ENCODE measurements at regions not wholly inside any gene's neighbourhood (a gene's known extent, or its start where the extent isn't known, plus 50 kb on each side); places are given as distances from the start of the nearest gene placed in this dataset.
"Not testable (repeated sequence)": the region's sequence is repeated elsewhere in the genome, so short reads cannot be mapped to it uniquely, and the experiment has no call there.

GRCh38 chr5:125052584-125052983 is 306.1 kb upstream of the ZNF608 start:
- no peak for DNase-seq

- DNase-seq, result no peak
Observed at GRCh38 chr5:125053179-125053578, 306.7 kb upstream of the ZNF608 start.

- DNase-seq, result no peak
Observed at GRCh38 chr5:125054146-125054545, 307.7 kb upstream of the ZNF608 start.

DNA sequence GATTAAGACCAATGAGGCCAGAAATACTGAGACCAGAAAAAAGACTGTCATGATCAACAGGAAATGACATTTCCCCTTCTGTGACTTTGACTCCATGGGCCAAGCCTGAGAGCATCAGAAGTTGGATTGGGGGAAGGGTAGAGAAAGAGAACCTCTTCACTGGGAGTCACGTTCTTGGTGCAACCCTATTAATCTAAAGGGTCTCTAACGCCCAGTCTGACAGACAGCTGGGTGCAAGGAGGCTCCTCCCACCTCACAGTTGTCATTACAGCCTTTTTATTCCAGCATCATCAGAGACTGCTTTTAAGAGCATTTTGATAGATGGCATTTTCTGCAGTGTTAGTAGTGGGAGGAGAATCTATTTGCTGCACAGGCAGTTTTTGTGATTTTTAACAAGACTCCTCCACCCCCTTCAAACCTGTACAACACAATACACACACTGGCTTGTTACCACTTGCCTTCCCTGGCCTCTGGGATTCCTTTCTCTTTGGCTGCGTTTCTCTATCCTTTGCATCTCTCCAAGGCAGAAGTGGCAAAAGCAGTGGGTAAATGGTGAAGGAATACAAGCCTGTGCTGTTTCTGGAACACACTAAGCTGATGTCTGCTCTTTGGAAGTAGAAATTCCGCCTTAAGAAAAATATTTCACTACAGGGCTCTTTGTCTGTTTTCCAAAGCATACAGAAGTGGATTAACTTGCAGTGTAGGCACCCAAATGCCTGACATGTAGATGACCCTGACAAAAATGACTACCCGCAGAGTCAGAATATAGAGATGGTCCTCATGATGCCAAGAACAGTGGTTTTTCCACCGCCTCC is 310.4 kb upstream of the ZNF608 start:
- DNase-seq, result no peak

DNA sequence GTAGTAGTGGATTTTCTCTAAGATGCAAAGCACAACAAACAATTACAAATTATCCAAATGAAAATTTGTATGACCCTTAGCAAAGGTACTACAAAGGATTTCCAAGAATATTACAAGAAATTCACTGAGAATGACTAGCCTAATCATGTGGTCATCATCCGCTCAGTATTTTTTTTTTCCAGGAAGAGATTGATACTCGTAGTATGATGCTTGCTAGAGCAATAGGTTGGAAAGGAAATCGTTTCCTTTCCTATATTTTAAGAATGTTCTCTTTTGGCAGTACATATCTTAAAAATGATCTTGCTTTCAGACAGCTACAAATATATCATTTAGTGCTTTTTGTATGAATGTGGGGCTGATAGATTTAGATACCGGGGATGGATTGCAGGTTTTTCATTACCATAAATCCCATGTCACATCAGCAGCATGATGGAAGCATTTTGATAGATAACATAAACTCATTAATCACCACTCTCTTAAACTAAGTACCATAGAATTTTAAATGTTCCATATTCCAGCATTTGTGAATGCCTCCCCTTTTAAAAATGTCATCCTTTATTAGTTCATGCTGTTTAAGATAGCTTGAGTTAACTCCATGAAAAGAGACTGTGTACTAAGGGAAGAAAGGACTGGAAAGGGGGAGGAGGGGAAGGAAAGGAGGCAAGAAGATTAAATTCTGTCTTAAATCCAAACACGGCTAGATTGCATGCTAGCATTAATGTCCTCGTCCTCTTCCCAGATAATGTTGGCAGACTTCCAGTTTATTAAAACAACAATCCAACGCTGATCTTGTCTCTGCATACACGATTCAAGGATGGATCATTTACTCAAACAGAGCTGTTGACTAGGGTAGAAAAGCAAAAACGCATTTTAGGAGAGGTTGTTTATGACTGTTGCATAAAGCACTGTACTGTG is 311.7 kb upstream of the ZNF608 start:
- no peak for DNase-seq

DNA sequence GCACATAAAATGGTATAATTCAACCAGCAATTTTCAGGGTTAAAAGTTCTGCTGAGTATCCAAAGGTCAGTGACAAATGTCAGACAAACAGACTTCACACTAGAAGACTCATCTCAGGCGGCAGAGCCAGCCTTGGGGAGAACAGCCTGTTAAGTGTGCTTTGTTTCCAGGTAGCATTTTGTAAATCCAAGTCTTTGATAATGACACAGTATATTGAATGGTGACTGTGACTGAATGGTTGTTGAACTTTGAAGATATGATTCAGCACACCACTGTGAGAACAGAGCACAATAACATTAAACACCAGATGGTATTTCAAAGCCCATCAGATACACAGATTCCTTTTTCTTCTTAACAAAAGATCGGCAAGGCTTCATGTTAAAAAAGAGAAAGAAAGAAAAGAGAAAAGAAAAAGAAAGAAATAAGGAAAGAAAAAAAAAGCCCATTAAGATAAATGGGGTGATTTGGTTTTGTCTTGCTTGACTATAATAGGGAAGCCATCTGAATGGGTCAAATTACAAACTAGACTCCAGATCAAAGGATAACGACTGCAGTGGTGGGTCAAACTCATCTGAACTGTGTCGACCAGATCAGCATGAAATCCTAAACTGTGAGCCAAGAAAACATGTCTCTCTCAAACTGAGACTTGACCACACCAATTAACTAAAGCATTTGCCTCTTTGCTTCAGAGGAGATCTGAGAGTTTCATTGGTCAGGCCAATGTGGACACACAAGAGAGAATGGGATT is 313.0 kb upstream of the ZNF608 start:
- DNase-seq, result no peak

GRCh38 chr5:125061726-125062125 is 315.3 kb upstream of the ZNF608 start:
- DNase-seq, result no peak

- no peak for DNase-seq
Observed at GRCh38 chr5:125064621-125065438, 318.4 kb upstream of the ZNF608 start.

DNA sequence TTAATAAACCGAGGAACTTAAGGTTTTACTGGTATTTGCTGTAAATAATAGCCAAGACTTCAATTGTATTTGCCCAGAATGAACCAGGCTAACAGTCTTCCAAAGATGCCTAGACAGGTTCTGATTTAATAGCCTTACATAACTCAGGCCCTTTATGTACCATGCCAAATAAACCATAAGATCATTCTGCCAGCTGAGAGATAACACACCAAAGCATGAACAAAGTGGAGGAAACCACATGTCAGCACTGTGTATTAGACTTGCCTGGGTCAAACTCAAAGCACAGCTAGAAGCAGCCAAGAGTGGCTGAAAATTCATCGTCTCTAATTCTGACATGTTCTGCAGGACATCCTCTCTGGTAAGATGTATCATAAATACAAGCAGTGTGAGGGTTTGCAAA is 319.3 kb upstream of the ZNF608 start:
- no peak for DNase-seq

DNA sequence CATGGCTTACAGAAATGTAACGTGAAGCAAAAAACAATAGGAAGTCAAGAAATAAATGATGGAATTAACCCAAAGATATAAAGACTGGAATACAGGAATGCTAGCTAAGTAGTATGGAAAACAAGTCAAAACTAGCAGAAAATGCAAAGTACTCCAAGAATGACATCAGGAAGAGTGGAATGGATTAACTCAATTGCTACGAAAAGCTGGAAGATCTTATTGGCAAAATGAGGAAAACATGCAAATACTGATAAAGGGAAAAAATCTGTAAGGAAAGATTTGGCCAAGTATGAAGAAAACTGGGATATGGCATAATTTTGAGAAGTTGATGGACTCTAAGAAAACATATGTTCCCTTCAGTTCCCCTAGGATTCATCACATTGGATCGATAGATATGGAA is 324.5 kb upstream of the ZNF608 start:
- no peak for DNase-seq

DNA sequence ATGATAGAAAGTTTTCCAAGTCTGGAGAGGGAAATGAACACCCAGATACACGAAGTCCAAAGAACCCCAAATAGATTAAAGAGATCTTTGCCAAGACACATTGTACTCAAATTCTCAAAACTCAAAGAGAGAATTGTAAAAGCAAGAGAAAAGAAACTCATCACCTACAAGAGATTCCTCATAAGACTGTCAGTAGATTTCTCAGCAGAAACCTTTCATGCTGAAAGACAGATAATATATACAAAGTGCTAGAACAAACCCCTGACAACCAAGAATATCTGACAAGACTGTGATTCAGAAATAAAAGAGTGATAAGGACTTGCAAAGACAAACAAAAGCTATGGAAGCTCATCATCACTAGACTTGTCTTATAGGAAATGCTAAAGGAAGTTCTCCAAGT is 326.7 kb upstream of the ZNF608 start:
- no peak for DNase-seq

GRCh38 chr5:125075567-125075966 is 329.1 kb upstream of the ZNF608 start:
- no peak for DNase-seq

DNA sequence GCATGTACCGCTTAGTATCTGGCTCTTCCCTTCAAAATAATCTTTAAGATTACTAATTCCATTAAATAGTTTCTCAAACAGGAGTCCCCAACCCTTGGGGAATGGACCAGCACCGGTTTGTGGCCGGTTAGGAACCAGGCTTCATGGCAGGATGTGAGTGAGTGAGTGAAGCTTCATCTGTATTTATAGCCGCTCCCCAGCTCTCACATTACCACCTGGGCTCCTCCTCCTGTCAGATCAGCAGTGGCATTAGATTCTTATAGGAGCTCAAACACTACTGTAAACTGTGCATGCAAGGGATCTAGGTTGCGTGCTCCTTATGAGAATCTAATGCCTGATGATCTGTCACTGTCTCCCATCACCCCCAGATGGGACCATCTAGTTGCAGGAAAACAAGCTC is 332.6 kb upstream of the ZNF608 start:
- DNase-seq, result not testable (repeated sequence)

GRCh38 chr5:125081101-125081500 is 334.7 kb upstream of the ZNF608 start:
- no peak for DNase-seq

DNA sequence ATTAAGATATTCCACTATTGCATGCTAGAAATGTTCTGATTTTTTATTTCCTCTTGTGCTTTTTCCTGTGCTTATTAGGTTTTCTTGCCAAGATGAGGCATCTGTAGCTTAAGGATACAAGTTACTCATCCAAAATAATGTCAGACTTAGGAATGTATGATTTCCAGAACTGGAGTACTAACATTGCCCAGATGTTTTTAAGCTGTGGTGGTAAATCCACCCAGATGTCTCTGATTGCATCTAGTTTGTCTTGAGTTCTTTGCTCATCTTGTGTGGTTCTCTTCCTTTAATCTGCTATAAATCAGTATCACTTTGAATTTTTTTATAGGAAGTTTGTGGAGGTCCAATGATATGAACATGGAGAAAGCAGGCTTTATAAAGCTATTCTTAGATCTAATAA is 337.5 kb upstream of the ZNF608 start:
- DNase-seq, result peak; percentile 29

DNA sequence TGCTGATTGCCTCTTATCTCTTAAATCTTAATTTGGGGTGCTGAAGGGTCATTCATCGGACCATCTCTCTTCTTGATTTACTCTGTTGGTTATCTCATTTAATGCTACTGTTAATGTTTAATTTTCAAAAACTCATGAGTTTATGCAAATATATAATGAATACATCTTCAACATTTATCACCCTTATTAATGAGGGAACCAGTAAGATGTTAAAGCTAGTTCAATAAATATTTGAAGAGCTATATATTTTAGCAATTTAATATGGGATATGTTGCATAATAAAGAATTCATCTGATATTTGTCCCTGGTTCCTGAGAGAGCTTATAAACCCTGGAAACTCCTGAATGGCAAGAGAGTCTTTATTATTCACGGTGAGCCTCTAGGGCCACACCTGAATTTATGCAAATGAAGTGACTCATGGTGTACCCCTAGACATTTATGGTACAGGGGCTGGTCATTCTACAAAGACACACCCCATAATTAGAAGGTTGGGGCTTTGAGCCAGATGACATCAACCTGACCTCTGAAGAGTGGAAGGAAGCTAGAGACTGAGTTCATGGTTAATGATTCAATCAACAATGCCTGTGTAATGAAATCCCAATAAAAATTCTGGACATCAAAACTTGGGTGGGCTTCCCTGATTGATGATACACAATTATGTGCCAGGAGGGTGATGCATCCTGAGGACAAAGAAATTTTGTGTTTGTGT is 339.5 kb upstream of the ZNF608 start:
- DNase-seq, result no peak

GRCh38 chr5:125088522-125089105 is 342.2 kb upstream of the ZNF608 start:
- DNase-seq, result no peak

DNA sequence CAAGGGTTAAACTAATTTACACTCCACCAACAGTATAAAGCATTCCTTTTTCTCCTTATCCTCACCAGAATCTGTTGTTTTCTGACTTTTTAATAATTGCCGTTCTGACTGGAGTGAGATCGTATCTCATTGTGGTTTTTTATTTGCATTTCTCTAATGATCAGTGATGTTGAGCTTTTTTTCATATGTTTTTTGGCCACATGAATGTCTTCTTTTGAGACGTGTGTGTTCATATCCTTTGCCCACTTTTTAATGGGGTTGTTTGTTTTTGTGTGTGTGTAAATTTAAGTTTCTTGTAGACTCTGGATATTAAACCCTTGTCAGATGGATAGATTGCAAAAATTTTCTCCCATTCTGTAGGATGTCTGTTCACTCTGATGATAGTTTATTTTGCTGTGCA is 345.7 kb upstream of the ZNF608 start:
- DNase-seq, result not testable (repeated sequence)

GRCh38 chr5:125093776-125094175 is 347.3 kb upstream of the ZNF608 start:
- DNase-seq, result peak; percentile 48

DNA sequence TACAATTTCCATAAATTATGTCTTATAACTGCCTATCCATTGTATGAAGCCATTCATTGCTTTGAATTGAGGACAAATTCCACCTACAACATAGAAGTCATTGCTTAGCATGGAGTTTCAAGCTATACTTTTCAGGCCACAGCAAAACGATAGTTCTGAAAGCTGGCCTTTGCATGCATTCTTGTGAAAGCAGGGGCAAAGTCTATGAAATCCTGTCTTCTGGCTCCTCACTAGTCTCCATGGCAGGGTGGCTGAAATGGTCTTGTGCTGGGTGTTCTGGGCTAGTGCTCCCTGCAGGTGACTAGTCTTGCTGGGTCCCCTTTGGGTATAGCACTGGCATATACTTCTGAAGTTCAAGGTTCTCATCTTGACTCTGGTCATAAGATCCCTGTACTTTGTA is 353.9 kb upstream of the ZNF608 start:
- no peak for DNase-seq

DNA sequence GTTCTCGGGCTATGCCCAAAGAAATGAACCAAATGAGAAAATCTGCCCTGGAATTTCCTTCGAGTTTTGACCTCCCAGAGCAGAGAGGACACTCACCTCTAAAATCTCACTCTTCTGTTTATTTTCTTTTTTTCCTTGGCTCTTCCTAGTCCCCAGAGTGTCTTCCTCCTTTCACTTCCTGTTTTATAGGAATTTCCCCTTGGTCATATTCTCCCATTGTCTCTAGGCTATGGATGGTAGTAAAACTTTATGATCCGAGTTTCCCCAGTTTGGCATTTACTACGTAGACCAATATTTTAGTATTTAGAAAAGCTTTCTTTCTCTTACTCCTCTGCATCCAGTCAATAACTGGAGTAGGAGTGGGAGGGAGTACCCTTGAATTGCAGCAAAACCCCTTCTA is 354.5 kb upstream of the ZNF608 start:
- no peak for DNase-seq
